Type B pancreatic cell (in vitro differentiated cells): ENCODE measurements at regions not wholly inside any gene's neighbourhood (a gene's known extent, or its start where the extent isn't known, plus 50 kb on each side); places are given as distances from the start of the nearest gene placed in this dataset.
"Not testable (repeated sequence)": the region's sequence is repeated elsewhere in the genome, so short reads cannot be mapped to it uniquely, and the experiment has no call there.

Experiments used
- DNase-seq: peaks from one replicate; pipeline ENCODE4 v3.0.0; 2021; ENCODE audit warnings: mixed read lengths; ENCODE audit not compliant: unreplicated experiment; ENCODE audit errors: extremely low spot score
- H3K27ac Mint-ChIP-seq: 2 replicates; pipeline ENCODE4 v1.8.0; 2021; ENCODE audit warnings: mild to moderate bottlenecking, mixed read lengths
- H3K27me3 Mint-ChIP-seq: 2 replicates; pipeline ENCODE4 v1.8.0; 2021; ENCODE audit warnings: mixed read lengths
- H3K36me3 Mint-ChIP-seq: 2 replicates; pipeline ENCODE4 v1.8.0; 2021; ENCODE audit warnings: mixed read lengths
- H3K4me1 Mint-ChIP-seq: one replicate; pipeline ENCODE4 v1.8.0; 2021; ENCODE audit warnings: mixed read lengths; ENCODE audit not compliant: unreplicated experiment
- H3K4me3 Mint-ChIP-seq: 2 replicates; pipeline ENCODE4 v1.8.0; 2021; ENCODE audit warnings: mild to moderate bottlenecking, mixed read lengths
- H3K9me3 Mint-ChIP-seq: 2 replicates; pipeline ENCODE4 v1.8.0; 2021; ENCODE audit warnings: mixed read lengths
- CTCF ChIP-seq: fragments of 200-600 bp; sonication (generic); conservative IDR thresholded peaks from 2 replicates; pipeline ENCODE4 v1.5.0; 2021; ENCODE audit warnings: antibody characterized with exemption, mild to moderate bottlenecking

- Mint-ChIP-seq H3K27ac (no peak overlapping the region), H3K36me3 (peaks cover 15% of the 10 kb centered on the region), H3K27me3 (no peaks in the 10 kb centered on the region), H3K9me3 (no peaks in the 10 kb centered on the region), H3K4me1 (no peaks in the 10 kb centered on the region), H3K4me3 (no peak overlapping the region)
- DNase-seq: no peak
- no peak for TF ChIP-seq CTCF
These were observed 174.0 kb upstream of the KCTD7 start for GRCh38 chr7:66454600-66455225.

GRCh38 chr7:66455432-66455831 lies 173.2 kb upstream of the KCTD7 start:
- not testable (repeated sequence) for H3K9me3 Mint-ChIP-seq, DNase-seq, H3K27me3 Mint-ChIP-seq, H3K4me1 Mint-ChIP-seq, H3K27ac Mint-ChIP-seq, H3K4me3 Mint-ChIP-seq
- H3K36me3 Mint-ChIP-seq: peaks cover 17% of the 10 kb centered on the region

- not testable (repeated sequence) for H3K4me1 Mint-ChIP-seq
- H3K36me3 Mint-ChIP-seq: peaks cover 21% of the 10 kb centered on the region
These were observed 172.2 kb upstream of the KCTD7 start for GRCh38 chr7:66456431-66456830.

GRCh38 chr7:66458991-66459390 lies 169.7 kb upstream of the KCTD7 start:
- not testable (repeated sequence) for H3K27ac Mint-ChIP-seq, H3K9me3 Mint-ChIP-seq, H3K4me3 Mint-ChIP-seq, DNase-seq, H3K4me1 Mint-ChIP-seq, H3K27me3 Mint-ChIP-seq
- H3K36me3 Mint-ChIP-seq: peaks cover 17% of the 10 kb centered on the region

More at GRCh38 chr7:66456431-66456830, 172.2 kb upstream of the KCTD7 start:
- not testable (repeated sequence) for H3K27ac Mint-ChIP-seq, H3K9me3 Mint-ChIP-seq, DNase-seq, H3K4me3 Mint-ChIP-seq, H3K27me3 Mint-ChIP-seq

- not testable (repeated sequence) for H3K4me1 Mint-ChIP-seq, H3K27ac Mint-ChIP-seq, DNase-seq, H3K4me3 Mint-ChIP-seq, H3K27me3 Mint-ChIP-seq, H3K9me3 Mint-ChIP-seq
- peaks cover 17% of the 10 kb centered on the region for H3K36me3 Mint-ChIP-seq
These were observed 168.8 kb upstream of the KCTD7 start for GRCh38 chr7:66459783-66460413.

- Mint-ChIP-seq H3K27me3 (no peaks in the 10 kb centered on the region), H3K4me1 (no peaks in the 10 kb centered on the region), H3K36me3 (peaks cover 14% of the 10 kb centered on the region), H3K4me3 (no peak overlapping the region), H3K27ac (no peak overlapping the region), H3K9me3 (peaks cover 6% of the 10 kb centered on the region)
- TF ChIP-seq CTCF: no peak
- DNase-seq: no peak
These were observed 167.7 kb upstream of the KCTD7 start for GRCh38 chr7:66460921-66461361.

GRCh38 chr7:66461397-66461796 lies 167.3 kb upstream of the KCTD7 start:
- H3K9me3 Mint-ChIP-seq, H3K27ac Mint-ChIP-seq: not testable (repeated sequence)

GRCh38 chr7:66462831-66463230 lies 165.8 kb upstream of the KCTD7 start:
- not testable (repeated sequence) for H3K9me3 Mint-ChIP-seq, DNase-seq, H3K27ac Mint-ChIP-seq, H3K4me3 Mint-ChIP-seq, H3K4me1 Mint-ChIP-seq, H3K27me3 Mint-ChIP-seq
- peaks cover 14% of the 10 kb centered on the region for H3K36me3 Mint-ChIP-seq

More at GRCh38 chr7:66461397-66461796, 167.3 kb upstream of the KCTD7 start:
- not testable (repeated sequence) for H3K27me3 Mint-ChIP-seq, DNase-seq, H3K4me1 Mint-ChIP-seq, H3K4me3 Mint-ChIP-seq
- H3K36me3 Mint-ChIP-seq: peaks cover 14% of the 10 kb centered on the region
